Chondrocyte (in vitro differentiated cells): ENCODE measurements at regions not wholly inside any gene's neighbourhood (a gene's known extent, or its start where the extent isn't known, plus 50 kb on each side); places are given as distances from the start of the nearest gene placed in this dataset.

Experiments
- DNase-seq: peaks from one replicate; pipeline ENCODE4 v3.0.0; 2021; ENCODE audit warnings: mixed read lengths, low spot score
- H3K27ac Mint-ChIP-seq: one replicate; pipeline ENCODE4 v1.8.0; 2021; ENCODE audit warnings: mild to moderate bottlenecking, moderate library complexity, mixed read lengths; ENCODE audit not compliant: unreplicated experiment
- H3K27me3 Mint-ChIP-seq: 2 replicates; pipeline ENCODE4 v1.8.0; 2021; ENCODE audit warnings: low read depth, mixed read lengths
- H3K36me3 Mint-ChIP-seq: 2 replicates; pipeline ENCODE4 v1.8.0; 2021; ENCODE audit warnings: low read depth, mixed read lengths
- H3K4me1 Mint-ChIP-seq: 2 replicates; pipeline ENCODE4 v1.8.0; 2021; ENCODE audit warnings: low read depth, mild to moderate bottlenecking, mixed read lengths
- H3K4me3 Mint-ChIP-seq: one replicate; pipeline ENCODE4 v1.8.0; 2021; ENCODE audit warnings: mild to moderate bottlenecking, moderate library complexity, mixed read lengths; ENCODE audit not compliant: unreplicated experiment
- H3K9me3 Mint-ChIP-seq: 2 replicates; pipeline ENCODE4 v1.8.0; 2021; ENCODE audit warnings: low read depth, mixed read lengths
- TF ChIP-seq, protein P1 (sequence below): fragments of 200-600 bp; sonication (generic); IDR thresholded peaks from 2 replicates; pipeline ENCODE4 v1.5.0; 2021; ENCODE audit warnings: antibody characterized with exemption, mild to moderate bottlenecking, moderate library complexity

DNA sequence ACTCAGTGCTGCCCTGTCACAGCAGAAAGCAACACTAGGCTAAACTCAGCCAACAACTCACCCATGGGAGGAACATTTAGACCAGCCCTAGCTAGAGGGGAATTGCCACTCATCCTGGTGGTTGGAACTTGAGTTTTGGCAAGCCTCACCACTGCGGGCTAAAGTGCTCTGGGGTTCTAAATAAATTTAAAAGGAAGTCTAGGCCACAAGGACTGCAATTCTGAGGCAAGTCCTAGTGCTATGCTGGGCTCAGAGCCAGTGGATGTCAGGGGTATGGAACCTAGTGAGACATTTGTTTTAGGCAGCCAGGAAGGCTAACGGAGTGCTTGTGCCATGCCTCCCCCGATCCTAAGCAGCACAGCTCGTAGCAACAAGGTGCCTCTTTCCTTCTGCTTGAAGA is 78.0 kb downstream of the RGS13 start:
- Mint-ChIP-seq H3K27me3 (no peaks in the 10 kb centered on the region), H3K4me3 (no peak overlapping the region), H3K9me3 (peaks cover 17% of the 10 kb centered on the region), H3K36me3 (peaks cover 1% of the 10 kb centered on the region), H3K4me1 (peaks cover 16% of the 10 kb centered on the region), H3K27ac (no peak overlapping the region)
- DNase-seq: no peak
- TF ChIP-seq, protein P1, sequence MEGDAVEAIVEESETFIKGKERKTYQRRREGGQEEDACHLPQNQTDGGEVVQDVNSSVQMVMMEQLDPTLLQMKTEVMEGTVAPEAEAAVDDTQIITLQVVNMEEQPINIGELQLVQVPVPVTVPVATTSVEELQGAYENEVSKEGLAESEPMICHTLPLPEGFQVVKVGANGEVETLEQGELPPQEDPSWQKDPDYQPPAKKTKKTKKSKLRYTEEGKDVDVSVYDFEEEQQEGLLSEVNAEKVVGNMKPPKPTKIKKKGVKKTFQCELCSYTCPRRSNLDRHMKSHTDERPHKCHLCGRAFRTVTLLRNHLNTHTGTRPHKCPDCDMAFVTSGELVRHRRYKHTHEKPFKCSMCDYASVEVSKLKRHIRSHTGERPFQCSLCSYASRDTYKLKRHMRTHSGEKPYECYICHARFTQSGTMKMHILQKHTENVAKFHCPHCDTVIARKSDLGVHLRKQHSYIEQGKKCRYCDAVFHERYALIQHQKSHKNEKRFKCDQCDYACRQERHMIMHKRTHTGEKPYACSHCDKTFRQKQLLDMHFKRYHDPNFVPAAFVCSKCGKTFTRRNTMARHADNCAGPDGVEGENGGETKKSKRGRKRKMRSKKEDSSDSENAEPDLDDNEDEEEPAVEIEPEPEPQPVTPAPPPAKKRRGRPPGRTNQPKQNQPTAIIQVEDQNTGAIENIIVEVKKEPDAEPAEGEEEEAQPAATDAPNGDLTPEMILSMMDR: no peak

DNA sequence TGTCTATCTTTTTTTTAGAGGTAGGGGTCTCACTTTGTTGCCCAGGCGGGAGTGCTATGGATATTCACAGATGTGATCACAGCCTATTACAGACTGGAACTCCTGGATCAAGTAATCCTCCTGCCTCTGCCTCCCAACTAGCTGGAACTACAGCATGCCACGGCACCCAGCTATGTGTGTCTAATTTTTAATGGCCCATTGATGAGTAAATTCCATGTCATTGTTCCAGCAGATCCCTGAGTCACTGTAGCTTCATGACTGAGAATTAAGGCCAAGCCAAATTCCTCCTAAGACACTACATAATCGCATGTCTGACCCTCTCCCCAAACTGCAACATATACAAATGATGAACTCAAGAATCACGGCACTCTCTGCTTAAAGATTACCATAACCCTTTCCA is 84.2 kb upstream of the RGS2 start:
- DNase-seq: no peak
- H3K4me3 Mint-ChIP-seq: no peak overlapping the region
- H3K27me3 Mint-ChIP-seq: no peaks in the 10 kb centered on the region
- TF ChIP-seq, protein P1: no peak
- peaks cover 1% of the 10 kb centered on the region for H3K36me3 Mint-ChIP-seq
- H3K9me3 Mint-ChIP-seq: peaks cover 12% of the 10 kb centered on the region
- no peak overlapping the region for H3K27ac Mint-ChIP-seq
- no peaks in the 10 kb centered on the region for H3K4me1 Mint-ChIP-seq

- no peaks in the 10 kb centered on the region for H3K36me3 Mint-ChIP-seq
- DNase-seq: no peak
- no peak overlapping the region for H3K27ac Mint-ChIP-seq
- H3K27me3 Mint-ChIP-seq: no peaks in the 10 kb centered on the region
- no peaks in the 10 kb centered on the region for H3K9me3 Mint-ChIP-seq
- TF ChIP-seq, protein P1: no peak
- H3K4me3 Mint-ChIP-seq: no peak overlapping the region
- H3K4me1 Mint-ChIP-seq: no peaks in the 10 kb centered on the region
Observed at GRCh38 chr1:192726820-192727504, 81.9 kb upstream of the RGS2 start.

- H3K4me3 Mint-ChIP-seq: no peak overlapping the region
- no peaks in the 10 kb centered on the region for H3K27me3 Mint-ChIP-seq
- H3K27ac Mint-ChIP-seq: no peak overlapping the region
- H3K36me3 Mint-ChIP-seq: no peaks in the 10 kb centered on the region
- TF ChIP-seq, protein P1: no peak
- DNase-seq: no peak
- no peaks in the 10 kb centered on the region for H3K4me1 Mint-ChIP-seq
- no peaks in the 10 kb centered on the region for H3K9me3 Mint-ChIP-seq
Observed at GRCh38 chr1:192729500-192729899, 79.3 kb upstream of the RGS2 start.

DNA sequence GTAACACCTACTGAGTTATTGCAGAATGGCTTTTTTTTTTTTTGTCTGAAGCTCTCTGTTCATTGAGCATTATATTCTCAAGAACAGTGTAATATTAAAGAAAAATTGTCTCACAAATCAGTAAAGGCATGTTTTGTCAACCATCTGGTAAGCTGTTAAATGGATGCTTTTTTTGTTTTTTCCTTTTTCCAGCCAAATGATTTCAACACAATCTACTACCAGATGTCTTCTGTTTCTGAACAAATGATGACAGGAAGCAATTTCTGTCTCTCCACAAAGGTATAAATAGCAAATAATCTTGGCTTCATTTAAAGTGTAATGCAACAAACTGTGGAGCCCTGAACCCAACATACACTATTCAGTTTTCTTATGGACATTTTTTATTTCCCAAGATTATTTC is 78.6 kb upstream of the RGS2 start:
- TF ChIP-seq, protein P1: no peak
- no peaks in the 10 kb centered on the region for H3K9me3 Mint-ChIP-seq
- H3K27me3 Mint-ChIP-seq: no peaks in the 10 kb centered on the region
- DNase-seq: no peak
- no peak overlapping the region for H3K27ac Mint-ChIP-seq
- no peaks in the 10 kb centered on the region for H3K36me3 Mint-ChIP-seq
- no peak overlapping the region for H3K4me3 Mint-ChIP-seq
- H3K4me1 Mint-ChIP-seq: no peaks in the 10 kb centered on the region
